Retinal pigment epithelial cell (primary cell): ENCODE measurements at regions not wholly inside any gene's neighbourhood (a gene's known extent, or its start where the extent isn't known, plus 50 kb on each side); places are given as distances from the start of the nearest gene placed in this dataset.
"Not testable (repeated sequence)": the region's sequence is repeated elsewhere in the genome, so short reads cannot be mapped to it uniquely, and the experiment has no call there.

Experiments used
- DNase-seq: peaks from one replicate; pipeline ENCODE4 v3.0.0-alpha.2; 2010; ENCODE audit warnings: low read depth
- H3K4me3 ChIP-seq: 2 replicates; pipeline ENCODE4 v1.5.1; 2011; ENCODE audit warnings: mild to moderate bottlenecking, low read length, control low read depth, moderate library complexity
- CTCF ChIP-seq: conservative IDR thresholded peaks from 2 replicates; pipeline ENCODE4 v1.5.1; 2011; ENCODE audit warnings: low read depth, low read length, control low read depth, inconsistent platforms

GRCh38 chr9:31587146-31587545 lies 797.3 kb upstream of the ACO1 start:
- no peak for TF ChIP-seq CTCF
- H3K4me3 ChIP-seq, result no peak overlapping the region
- no peak for DNase-seq

GRCh38 chr9:31588006-31588405 lies 796.4 kb upstream of the ACO1 start:
- DNase-seq, result no peak
- H3K4me3 ChIP-seq, result no peak overlapping the region
- no peak for TF ChIP-seq CTCF

GRCh38 chr9:31588756-31589155 lies 795.7 kb upstream of the ACO1 start:
- no peak for TF ChIP-seq CTCF
- DNase-seq, result no peak
- no peak overlapping the region for H3K4me3 ChIP-seq

- TF ChIP-seq CTCF, result no peak
- DNase-seq, result peak; percentile 44
- H3K4me3 ChIP-seq, result no peak overlapping the region
Observed at GRCh38 chr9:31590091-31590490, 794.4 kb upstream of the ACO1 start.

- not testable (repeated sequence) for H3K4me3 ChIP-seq, DNase-seq
Observed at GRCh38 chr9:31597086-31597485, 787.4 kb upstream of the ACO1 start.

- peak; percentile 95 for DNase-seq
- no peak overlapping the region for H3K4me3 ChIP-seq
- TF ChIP-seq CTCF, result no peak
Observed at GRCh38 chr9:31597977-31598376, 786.5 kb upstream of the ACO1 start.

GRCh38 chr9:31601666-31602065 lies 782.8 kb upstream of the ACO1 start:
- TF ChIP-seq CTCF, result no peak
- no peak for DNase-seq
- H3K4me3 ChIP-seq, result no peak overlapping the region

- DNase-seq, result no peak
- no peak for TF ChIP-seq CTCF
- no peak overlapping the region for H3K4me3 ChIP-seq
Observed at GRCh38 chr9:31604531-31604930, 779.9 kb upstream of the ACO1 start.
